GM18520 (cell line): ENCODE measurements at regions not wholly inside any gene's neighbourhood (a gene's known extent, or its start where the extent isn't known, plus 50 kb on each side); places are given as distances from the start of the nearest gene placed in this dataset.

Source experiments
- ATAC-seq: cut with Tn5 transposase; IDR thresholded peaks from one replicate; pipeline ENCODE4 v1.9.1; 2021; ENCODE audit not compliant: unreplicated experiment

GRCh38 chr4:106773076-106773905 is 262.8 kb downstream of the DKK2 start:
- ATAC-seq, result no peak

GRCh38 chr4:106767991-106768390 is 268.1 kb downstream of the DKK2 start:
- no peak for ATAC-seq

- no peak for ATAC-seq
These were observed 269.6 kb downstream of the DKK2 start for GRCh38 chr4:106766519-106766918.

GRCh38 chr4:106764774-106765173 is 271.3 kb downstream of the DKK2 start:
- no peak for ATAC-seq

- ATAC-seq, result no peak
These were observed 273.3 kb downstream of the DKK2 start for GRCh38 chr4:106762666-106763443.

GRCh38 chr4:106753426-106753825 is 282.7 kb downstream of the DKK2 start:
- no peak for ATAC-seq

- ATAC-seq, result no peak
These were observed 289.7 kb downstream of the DKK2 start for GRCh38 chr4:106746451-106746850.

GRCh38 chr4:106738121-106738520 is 298.0 kb downstream of the DKK2 start:
- no peak for ATAC-seq

- no peak for ATAC-seq
These were observed 317.6 kb downstream of the DKK2 start for GRCh38 chr4:106718548-106718947.

- ATAC-seq, result no peak
These were observed 319.0 kb downstream of the DKK2 start for GRCh38 chr4:106717091-106717490.

GRCh38 chr4:106715825-106716224 is 320.3 kb downstream of the DKK2 start:
- no peak for ATAC-seq

GRCh38 chr4:106708464-106708816 is 327.7 kb downstream of the DKK2 start:
- ATAC-seq, result no peak

- ATAC-seq, result no peak
These were observed 328.2 kb downstream of the DKK2 start for GRCh38 chr4:106707776-106708463.

- ATAC-seq, result no peak
These were observed 331.8 kb downstream of the DKK2 start for GRCh38 chr4:106704253-106704870.

GRCh38 chr4:106700321-106700720 is 331.7 kb upstream of the GIMD1 start:
- no peak for ATAC-seq

GRCh38 chr4:106698621-106699195 is 330.1 kb upstream of the GIMD1 start:
- ATAC-seq, result no peak

- no peak for ATAC-seq
These were observed 327.1 kb upstream of the GIMD1 start for GRCh38 chr4:106695501-106696262.

- ATAC-seq, result no peak
These were observed 325.7 kb upstream of the GIMD1 start for GRCh38 chr4:106694232-106694631.

GRCh38 chr4:106691749-106692148 is 323.2 kb upstream of the GIMD1 start:
- ATAC-seq, result no peak

- ATAC-seq, result no peak
These were observed 321.9 kb upstream of the GIMD1 start for GRCh38 chr4:106690487-106690886.
